HG02973 (cell line): ENCODE measurements at regions not wholly inside any gene's neighbourhood (a gene's known extent, or its start where the extent isn't known, plus 50 kb on each side); places are given as distances from the start of the nearest gene placed in this dataset.

Experiments used
- ATAC-seq: cut with Tn5 transposase; IDR thresholded peaks from one replicate; pipeline ENCODE4 v1.9.1; 2021; ENCODE audit warnings: moderate library complexity; ENCODE audit not compliant: unreplicated experiment

DNA sequence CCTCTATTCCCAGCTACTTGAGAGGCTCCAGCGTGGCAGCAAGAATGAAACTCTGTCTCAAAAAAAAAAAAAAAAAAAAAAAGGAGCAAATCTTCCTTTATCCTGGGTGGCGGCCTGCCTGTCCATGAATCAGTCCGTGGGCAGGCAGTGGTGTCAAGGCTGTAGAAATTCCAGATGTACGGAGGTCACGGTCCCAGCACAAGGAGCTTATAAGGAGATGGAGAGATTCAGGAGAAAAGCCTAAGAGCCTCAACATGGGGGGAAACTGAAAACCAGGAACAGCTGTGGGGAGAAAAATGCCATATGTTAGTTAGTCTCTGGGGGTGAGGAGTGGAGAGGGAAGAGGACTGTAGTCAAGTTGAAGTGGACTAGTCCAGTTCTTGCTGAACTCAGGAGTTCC lies 130.5 kb upstream of the CRY1 start:
- no peak for ATAC-seq

DNA sequence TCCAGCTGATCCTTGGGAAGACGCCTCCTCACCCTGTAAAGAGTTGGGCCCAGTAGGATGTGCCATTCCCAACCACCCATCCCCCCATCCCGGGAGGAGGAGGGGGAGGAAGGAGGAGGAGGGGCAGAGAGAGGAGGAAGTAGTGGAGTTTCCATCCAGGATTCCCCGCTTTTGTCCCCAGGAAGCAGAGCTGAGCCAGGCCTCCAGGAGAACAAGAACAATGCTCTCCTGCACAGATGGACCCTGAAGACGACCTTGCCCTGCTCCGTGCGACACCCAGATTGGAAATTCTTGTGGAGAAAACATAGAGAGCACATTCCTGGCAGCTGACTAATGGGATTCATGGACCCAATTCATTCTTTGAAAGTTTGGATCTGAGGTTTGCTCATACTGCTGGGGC lies 132.3 kb upstream of the CRY1 start:
- ATAC-seq: no peak

DNA sequence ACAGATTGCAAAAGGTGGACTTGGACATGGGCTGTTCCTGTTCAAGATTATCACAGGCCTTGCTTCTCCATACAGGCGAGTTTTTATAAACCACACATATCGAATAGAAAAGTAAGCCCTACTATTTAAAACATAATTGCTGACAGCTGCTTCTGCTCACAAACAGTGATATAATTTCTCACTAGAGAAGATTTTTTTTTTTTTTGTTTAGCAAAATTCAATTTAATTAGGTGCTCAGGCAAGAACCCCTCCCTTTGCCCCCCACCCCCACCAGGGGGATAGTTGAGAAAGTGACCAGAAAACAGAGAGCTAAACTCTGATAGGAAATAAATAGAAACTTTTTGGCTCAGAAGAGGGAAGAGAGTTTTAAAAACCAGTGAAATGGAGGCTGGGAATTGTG lies 132.8 kb upstream of the CRY1 start:
- no peak for ATAC-seq

DNA sequence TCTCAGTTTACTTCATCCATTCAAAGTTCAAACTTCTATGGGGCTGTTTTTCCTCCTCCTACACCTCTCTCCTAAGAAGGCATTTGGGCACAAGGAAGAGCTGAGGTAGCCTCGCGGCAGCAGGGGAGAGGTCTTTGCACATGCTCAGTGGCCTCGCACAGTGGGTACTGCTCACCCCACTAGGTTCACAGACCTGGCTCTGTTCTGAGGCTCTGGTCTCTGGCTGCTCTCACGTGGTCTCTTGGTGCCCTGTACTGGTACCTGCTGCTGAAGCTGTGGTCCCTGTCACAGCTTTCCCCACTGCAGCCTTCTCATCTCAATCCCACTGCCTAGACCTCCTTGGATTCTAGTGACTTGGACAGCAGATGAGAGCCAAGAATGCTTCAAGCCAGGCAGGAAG lies 134.7 kb upstream of the CRY1 start:
- ATAC-seq: no peak

DNA sequence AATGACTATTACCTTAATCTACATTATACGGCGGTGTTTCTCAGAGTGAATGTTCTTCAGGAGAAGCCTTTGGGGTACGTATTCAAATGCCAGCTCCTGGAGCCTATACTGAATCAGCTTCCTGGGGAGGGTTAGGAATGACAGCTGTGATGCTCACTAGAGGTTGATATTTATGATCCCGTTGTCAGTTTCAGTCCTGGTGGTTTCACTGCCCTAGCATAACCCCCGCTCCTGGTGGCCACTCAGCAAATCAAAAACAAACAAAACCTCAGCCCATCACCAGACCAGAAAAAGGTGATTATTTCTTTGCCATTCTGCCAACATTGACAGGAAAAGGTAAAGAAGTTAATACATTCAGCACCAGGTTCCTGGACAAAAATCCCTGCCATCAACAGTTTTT lies 136.5 kb upstream of the CRY1 start:
- no peak for ATAC-seq

DNA sequence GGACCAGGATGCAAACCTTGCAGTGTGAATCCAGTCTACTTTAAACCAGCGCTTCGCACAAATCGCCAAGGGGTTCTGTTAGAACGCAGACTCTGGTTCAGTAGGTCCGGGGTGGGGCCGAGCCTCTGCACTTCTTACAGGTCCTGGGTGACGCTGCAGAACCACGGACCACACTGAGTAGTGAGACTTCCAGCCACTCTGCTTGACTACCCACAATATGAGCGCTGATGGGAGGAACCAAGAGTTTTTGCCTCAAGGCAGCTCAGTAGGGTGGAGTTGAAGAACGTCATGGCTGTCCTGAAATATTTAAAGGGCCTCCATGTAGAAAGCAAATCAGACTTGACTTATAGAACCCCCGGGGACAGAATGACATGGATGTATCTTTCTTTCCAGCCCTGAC lies 138.0 kb upstream of the CRY1 start:
- ATAC-seq: no peak

DNA sequence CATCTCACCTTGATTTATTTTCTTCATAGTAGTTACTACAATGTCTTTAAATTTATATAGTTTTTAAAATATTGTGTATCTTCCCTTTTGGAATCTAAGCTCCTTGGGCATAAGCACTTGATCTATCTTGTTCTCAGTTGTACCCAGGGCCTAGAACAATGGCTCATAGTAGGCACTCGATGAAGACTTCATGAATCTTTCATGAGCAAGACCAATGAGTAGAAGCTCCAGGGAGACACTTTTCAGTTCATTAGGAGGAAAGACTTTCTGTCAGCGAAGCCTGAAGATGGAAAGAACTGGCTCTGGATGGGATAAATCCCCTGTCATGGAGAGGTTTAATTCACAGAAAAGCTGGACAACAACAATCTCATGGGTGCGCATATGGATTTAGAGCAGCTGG lies 140.2 kb upstream of the CRY1 start:
- ATAC-seq: no peak

DNA sequence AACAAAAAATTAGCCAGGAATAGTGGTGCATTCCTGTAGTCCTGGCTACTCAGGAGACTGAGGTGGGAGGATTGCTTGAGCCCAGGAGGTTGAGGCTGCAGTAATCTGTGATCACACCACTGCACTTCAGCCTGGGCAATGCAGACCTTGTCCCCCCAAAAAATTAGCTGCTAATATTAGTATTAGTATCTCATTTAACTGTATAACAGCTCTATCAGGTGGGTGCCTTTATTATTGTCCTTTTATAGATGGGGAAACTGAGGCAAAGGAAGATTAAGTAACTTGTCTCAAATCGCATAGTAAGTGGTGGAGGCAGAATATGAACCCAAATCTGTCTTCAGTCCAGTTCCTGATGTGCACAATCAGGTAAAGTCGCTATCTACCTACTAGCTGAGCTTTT lies 142.3 kb upstream of the CRY1 start:
- no peak for ATAC-seq

DNA sequence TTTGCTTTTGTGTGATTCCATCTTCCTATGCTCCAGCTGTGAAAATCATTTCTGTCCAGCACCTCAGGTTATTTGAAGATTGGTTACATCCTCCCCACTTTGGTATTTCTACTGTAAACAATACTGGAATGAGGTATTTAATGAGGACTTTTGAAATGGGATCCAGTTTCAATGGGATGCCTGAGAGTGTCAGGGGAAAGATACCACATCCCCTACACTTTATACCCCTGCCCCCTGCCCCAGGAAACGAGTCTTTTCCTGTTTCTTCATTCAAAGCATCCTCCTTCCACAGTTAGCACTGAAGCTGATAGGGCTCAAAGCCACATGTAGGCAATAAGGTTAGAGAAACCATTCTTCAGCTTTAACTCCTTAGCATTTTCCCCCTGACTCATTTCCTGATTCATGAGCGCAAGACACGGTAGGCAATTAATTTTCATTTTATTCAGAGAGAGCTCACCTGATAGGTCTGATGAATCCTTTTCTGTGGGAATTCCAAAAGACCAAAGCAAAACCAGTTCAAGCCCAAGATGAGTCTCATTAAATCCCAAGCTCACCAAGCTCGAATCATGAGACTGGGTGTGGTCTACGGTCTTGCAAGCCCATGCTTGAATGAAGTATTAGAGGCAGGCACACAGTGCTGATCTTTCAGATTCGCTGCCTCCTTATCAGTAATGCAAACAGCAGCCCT lies 143.6 kb upstream of the CRY1 start:
- ATAC-seq: no peak

DNA sequence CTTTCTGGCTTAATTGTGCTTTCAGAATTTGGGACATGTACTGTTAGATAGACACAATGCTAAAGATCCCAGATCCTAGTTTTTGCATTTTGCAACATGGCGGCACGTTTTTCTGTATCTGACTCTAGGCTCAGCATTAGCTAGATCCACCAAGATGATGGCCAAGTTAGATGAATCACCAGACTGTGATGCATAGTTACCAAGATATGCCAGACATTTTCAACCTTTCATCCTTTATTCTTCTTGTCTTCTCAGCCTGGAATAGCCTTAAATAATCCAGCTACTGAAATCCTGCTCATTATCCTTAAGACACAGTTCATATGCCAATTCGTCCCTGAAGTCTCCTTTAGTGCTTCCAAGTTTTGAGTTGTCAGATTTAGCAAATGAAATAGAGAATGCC lies 144.9 kb upstream of the CRY1 start:
- ATAC-seq: no peak

DNA sequence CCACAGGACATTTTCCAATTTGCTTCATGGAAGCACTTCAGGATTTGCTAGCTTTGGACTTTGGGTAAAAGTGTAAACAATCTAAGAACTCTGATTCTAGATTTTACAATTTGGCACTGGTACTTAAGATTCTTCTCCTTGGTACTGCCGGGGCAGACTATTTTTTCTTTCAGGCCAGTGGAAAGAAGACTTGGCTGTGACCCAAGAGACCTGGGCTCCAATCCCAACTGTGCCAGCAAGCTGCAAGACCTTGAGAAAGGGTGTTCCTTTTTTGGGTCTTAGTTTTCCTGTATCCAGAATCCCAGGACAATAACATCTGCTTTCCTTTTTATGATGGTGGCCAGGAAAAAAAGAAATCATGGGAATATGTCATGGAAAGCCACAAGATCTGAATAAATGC lies 148.1 kb upstream of the CRY1 start:
- ATAC-seq: no peak

DNA sequence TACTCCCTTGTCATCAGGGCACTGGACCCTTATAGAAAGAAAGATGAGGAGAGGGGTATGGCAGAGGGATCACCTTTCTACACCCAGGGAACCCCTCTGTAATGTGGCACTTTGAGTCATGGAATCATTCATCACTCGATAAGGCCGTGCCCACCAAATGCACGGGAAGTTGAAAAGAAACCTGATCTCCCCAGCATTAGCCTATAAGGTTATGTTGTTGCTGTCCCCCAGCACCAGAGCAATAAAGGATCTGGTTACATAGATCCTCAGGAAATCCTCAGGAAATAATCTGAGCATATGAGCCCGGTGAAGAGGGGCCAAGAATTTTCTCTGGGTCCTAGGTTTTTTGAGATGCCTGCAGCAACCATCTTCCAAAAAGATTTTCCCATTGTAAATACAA lies 148.8 kb upstream of the CRY1 start:
- ATAC-seq: no peak

DNA sequence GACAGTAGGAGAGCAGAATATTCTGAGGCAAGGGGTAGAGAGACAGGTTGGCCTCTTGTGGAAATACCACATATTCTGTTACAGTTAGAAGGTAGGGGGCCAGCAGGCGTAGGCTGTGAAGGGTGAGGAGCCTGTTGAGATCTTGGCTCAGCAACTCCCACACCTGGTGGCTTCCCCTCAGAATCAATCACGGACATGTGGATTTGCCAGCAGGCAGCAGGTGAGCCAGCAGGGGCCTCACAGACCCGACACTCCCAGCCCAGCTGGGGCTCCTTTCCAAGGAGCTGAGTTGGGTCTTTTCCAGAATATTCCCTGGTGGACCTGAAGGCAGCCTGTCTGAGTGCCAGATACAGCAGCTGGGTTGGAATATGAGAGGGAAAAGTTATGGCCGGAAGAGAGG lies 150.0 kb upstream of the CRY1 start:
- ATAC-seq: no peak

DNA sequence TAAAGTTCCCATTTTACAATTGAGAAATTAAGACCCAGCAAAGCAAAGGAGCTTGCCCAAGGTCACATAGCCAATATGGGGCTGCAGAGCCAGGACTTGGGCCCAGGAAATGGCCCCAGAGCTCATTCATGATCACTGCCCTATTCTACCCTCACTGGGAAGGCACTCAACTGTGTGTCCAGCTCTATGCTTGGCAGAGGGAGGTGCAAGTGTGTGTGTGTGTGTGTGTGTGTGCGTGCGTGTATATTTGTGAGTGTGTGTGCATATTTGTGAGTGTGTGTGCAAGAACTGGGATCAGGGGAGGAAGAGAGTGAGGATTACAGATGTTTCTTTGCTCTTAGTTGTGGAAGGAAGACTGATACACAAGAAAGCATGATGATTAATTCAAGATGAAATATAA lies 151.2 kb upstream of the CRY1 start:
- ATAC-seq: no peak

DNA sequence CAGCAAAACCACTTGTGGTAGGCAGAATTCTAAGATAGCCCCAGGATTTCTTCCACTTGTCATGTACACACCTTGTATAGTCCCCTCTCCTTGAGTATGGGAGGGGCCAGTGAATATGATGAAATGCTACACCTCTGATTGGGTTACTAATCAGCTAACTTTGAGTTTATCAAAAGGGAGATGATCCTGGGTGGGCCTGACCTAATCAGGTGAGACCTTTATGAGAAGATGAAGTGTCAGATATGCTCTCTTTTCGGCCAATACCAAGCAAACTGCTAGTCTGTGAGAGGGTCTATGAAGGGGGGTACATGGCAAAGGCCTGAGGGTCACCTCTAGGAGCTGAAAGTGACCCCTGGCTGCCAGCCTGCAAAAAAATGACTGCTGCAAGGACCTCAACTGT lies 154.3 kb upstream of the CRY1 start:
- no peak for ATAC-seq

DNA sequence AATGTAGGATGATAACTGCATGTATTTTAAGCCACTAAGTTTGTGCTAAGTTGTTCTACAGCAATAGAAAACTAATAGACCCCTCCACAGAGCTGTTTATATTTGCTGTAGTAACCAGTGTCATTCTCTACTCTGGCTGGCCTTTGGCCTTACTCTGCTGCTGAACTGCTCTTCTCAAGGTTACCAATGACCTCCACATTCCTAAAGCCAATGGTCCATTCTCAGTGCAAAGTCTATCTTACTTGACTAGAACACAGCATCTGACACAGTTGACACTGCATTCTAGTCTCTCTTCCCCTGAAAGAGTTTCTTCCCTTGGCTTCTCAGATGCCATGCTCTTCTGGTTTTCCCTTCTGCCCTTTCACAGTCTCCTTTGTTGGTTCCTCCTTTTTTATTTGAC lies 154.8 kb upstream of the CRY1 start:
- ATAC-seq: no peak

DNA sequence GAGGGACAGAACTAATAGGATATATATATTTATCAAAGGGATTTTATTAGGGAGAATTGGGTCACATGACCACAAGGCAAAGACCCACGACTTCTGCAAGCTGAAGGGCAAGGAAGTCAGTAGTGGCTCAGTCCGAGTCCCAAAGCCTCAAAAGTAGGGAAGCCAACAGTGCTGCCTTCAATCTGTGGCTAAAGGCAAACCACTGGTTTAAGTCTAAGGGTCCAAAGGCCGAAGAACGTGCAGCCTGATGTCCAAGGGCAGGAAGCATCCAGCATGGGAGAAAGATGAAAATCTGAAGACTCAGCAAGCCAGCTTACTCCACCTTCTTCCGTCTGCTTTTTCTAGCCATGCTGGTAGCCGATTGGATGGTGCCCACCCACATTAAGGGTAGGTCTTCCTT lies 157.9 kb upstream of the CRY1 start:
- no peak for ATAC-seq

DNA sequence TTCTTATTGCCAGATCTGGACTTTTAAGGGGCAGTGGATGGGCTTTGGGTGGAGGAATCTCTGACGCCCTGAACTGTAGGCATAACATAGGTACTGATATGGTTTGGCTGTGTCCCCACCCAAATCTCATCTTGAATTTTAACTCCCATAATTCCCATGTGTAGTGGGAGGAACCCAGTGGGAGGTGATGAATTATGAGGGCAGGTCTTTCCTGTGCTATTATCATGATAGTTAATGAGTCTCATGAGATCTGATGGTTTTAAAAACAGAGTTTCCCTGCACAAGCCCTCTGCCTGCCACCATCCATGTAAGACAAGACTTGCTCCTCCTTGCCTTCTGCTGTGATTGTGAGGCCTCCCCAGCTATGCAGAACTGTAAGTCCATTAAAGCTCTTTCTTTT lies 160.0 kb upstream of the CRY1 start:
- ATAC-seq: no peak

DNA sequence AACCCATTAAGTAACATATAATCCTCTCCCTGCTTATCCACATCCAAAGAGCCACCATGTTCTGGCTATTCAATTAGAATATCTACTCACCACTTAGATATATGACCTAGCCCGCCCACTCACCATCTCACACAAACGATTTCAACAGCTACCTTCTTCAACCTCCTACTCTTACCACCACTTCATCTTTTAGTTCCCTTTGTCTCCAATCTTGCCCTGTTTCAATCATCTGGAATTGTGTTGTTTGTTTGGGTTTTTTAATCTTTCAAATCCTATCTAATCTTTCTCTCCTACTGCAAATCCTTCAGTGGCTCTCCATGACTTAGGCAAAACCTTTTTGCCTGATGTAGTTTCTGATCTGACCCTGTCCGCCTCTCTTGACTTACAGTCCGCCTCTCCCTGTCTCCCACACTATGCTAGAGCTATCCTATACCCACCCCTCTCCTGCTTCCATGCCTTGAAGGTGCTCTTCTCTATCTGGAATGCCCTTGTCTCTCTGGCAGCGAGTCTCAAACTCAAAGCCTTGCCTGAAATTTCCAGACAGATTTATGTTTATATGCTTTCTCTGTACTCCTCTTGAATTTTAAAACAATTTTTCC lies 161.0 kb upstream of the CRY1 start:
- ATAC-seq: no peak

DNA sequence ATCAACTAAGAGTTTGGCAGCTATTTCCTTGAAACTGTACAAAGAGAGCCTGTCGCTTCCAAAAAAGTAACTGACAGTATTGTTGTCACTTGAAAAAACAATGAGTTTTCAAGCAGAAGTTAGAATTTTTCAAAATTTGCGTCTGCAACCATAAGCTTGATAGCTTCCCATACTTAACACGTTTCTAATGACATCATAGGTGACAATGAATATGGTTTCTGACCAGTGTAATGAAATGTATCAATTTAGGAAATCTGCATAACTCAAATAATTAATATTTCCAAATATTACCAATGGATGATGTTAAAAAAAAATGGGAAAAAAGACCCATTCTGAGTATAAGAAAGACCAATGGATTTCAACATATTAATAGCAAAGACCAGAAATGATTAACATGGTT lies 165.4 kb upstream of the CRY1 start:
- no peak for ATAC-seq

DNA sequence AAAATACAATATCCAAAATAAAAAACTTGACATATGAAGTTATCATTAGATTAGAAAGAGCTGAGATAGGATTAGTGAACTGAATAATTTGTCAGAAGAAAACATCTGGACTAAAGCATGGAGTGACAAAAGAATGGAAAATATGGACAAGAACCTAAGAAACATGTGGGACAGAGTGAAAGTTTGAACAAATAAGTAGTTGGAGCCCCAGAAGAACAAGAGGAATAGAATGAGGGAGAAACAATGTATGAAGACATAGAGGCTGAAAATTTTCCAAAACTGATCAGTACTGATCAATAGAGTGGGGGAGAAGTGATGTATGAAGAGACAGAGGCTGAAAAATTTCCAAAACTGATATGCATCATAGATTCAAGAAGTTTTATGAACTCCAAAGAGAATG lies 170.6 kb upstream of the CRY1 start:
- no peak for ATAC-seq

DNA sequence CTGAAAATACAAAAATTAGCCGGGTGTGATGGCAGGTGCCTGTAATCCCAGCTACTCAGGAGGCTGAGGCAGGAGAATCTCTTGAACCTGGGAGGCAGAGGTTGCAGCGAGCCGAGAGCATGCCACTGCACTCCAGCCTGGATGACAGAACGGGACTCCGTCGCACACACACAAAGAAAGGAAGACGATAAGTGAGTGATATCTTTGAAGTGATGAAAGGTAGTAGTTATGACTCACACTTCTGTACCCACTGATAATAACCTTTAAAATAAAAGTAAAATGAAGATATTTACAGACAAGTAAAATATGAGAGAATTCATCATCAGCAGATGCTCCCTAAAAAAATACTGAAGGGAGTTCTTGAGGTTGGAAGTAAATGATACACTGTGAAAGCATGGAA lies 171.3 kb upstream of the CRY1 start:
- no peak for ATAC-seq

DNA sequence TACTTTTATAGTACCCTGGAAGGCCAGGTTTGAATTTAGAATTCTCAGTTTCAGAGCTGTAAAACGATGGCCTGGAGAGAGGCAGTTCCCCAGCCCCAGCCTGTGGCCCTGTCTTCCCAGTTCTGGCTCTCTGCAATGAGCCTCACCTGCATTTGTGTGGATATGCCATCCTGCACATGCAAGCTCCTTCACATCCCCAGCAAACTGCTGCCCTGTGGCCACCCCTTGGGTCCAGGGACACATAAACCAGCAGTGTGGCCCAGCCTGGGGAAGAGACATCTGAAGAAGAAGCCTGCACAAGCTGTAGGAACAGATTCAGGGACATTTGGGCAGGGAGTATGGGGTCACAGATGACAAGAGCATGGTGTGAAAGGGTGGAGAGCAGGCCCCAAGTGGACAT lies 174.3 kb upstream of the CRY1 start:
- ATAC-seq: no peak
